SK-N-SH treated with all-trans-retinoic acid at 6 μM for 48 hours (cell line): ENCODE measurements at regions not wholly inside any gene's neighbourhood (a gene's known extent, or its start where the extent isn't known, plus 50 kb on each side); places are given as distances from the start of the nearest gene placed in this dataset.

Source experiments
- CREB5 ChIP-seq: fragments of 250-450 bp; sonication (Bioruptor Pico); IDR thresholded peaks from 2 replicates; pipeline ENCODE4 v1.5.1; 2020; ENCODE audit warnings: low read depth, mild to moderate bottlenecking, moderate library complexity
- PATZ1 ChIP-seq: fragments of 250-450 bp; sonication (Bioruptor Pico); IDR thresholded peaks from 2 replicates; pipeline ENCODE4 v1.8.0; 2020; ENCODE audit warnings: mild to moderate bottlenecking, moderate library complexity, borderline replicate concordance
- RARB ChIP-seq: fragments of 250-450 bp; sonication (Bioruptor Pico); IDR thresholded peaks from 2 replicates; pipeline ENCODE4 v1.8.0; 2021; ENCODE audit warnings: mild to moderate bottlenecking, moderate library complexity
- TOX ChIP-seq: fragments of 250-450 bp; sonication (Bioruptor Pico); IDR thresholded peaks from 2 replicates; pipeline ENCODE4 v1.8.0; 2021; ENCODE audit warnings: mild to moderate bottlenecking, moderate library complexity, borderline replicate concordance
- ZC3H10 ChIP-seq: fragments of 250-450 bp; sonication (Bioruptor Pico); IDR thresholded peaks from 2 replicates; pipeline ENCODE4 v1.5.1; 2021; ENCODE audit warnings: mild to moderate bottlenecking, moderate library complexity
- ZFP3 ChIP-seq: fragments of 250-450 bp; sonication (Bioruptor Pico); IDR thresholded peaks from 2 replicates; pipeline ENCODE4 v1.5.0; 2020; ENCODE audit warnings: mild to moderate bottlenecking, moderate library complexity
- ZNF565 ChIP-seq: fragments of 450-650 bp; formaldehyde crosslinking; conservative IDR thresholded peaks from 2 replicates; pipeline ENCODE4 v1.5.0; 2020; ENCODE audit warnings: low read depth, mild to moderate bottlenecking, moderate library complexity
- ZNF70 ChIP-seq: fragments of 450-650 bp; formaldehyde crosslinking; IDR thresholded peaks from 2 replicates; pipeline ENCODE4 v1.5.0; 2020; ENCODE audit warnings: mild to moderate bottlenecking, moderate library complexity

GRCh38 chr7:114766041-114766356 lies 155.9 kb upstream of the MDFIC start:
- TF ChIP-seq CREB5 (CRISPR knock-in tag) (no peak), ZFP3 (no peak), PATZ1 (CRISPR knock-in tag) (no peak), RARB (CRISPR knock-in tag) (no peak), ZNF565 (no peak), TOX (CRISPR knock-in tag) (no peak), ZNF70 (CRISPR knock-in tag) (no peak), ZC3H10 (CRISPR knock-in tag) (no peak)
